Karpas-422 (cell line): ENCODE measurements at regions not wholly inside any gene's neighbourhood (a gene's known extent, or its start where the extent isn't known, plus 50 kb on each side); places are given as distances from the start of the nearest gene placed in this dataset.
"Not testable (repeated sequence)": the region's sequence is repeated elsewhere in the genome, so short reads cannot be mapped to it uniquely, and the experiment has no call there.

Source experiments
- DNase-seq: peaks from one replicate; pipeline ENCODE4 v3.0.0-alpha.2; 2015
- H2AFZ ChIP-seq: fragments of 200-600 bp; sonication (generic); 2 replicates; pipeline ENCODE4 v1.6.1; 2014; ENCODE audit warnings: antibody characterized with exemption, low read length, mixed read lengths
- H3K27ac ChIP-seq: fragments of 200-600 bp; sonication (generic); 2 replicates; pipeline ENCODE4 v1.5.1; 2014; ENCODE audit warnings: mild to moderate bottlenecking, low read length, moderate library complexity
- H3K27me3 ChIP-seq: fragments of 200-600 bp; sonication (generic); 2 replicates; pipeline ENCODE4 v1.6.1; 2014; ENCODE audit warnings: low read length, mixed read lengths
- H3K36me3 ChIP-seq: fragments of 200-600 bp; sonication (generic); 2 replicates; pipeline ENCODE4 v1.6.1; 2014; ENCODE audit warnings: low read length, mixed read lengths; ENCODE audit not compliant: insufficient read depth
- H3K4me1 ChIP-seq: fragments of 200-600 bp; sonication (generic); 2 replicates; pipeline ENCODE4 v1.6.1; 2014; ENCODE audit warnings: mild to moderate bottlenecking, low read length, mixed read lengths
- H3K4me2 ChIP-seq: fragments of 200-600 bp; sonication (generic); 2 replicates; pipeline ENCODE4 v1.6.1; 2014; ENCODE audit warnings: low read length, low read depth, mild to moderate bottlenecking; ENCODE audit not compliant: poor library complexity, severe bottlenecking
- H3K4me3 ChIP-seq: fragments of 200-600 bp; sonication (generic); 2 replicates; pipeline ENCODE4 v1.5.1; 2014; ENCODE audit warnings: mild to moderate bottlenecking, antibody characterized with exemption, low read length, mixed read lengths
- H3K79me2 ChIP-seq: fragments of 200-600 bp; sonication (generic); 2 replicates; pipeline ENCODE4 v1.6.1; 2014; ENCODE audit warnings: mild to moderate bottlenecking, low read length, mixed read lengths
- H3K9ac ChIP-seq: fragments of 200-600 bp; sonication (generic); 2 replicates; pipeline ENCODE4 v1.6.0; 2014; ENCODE audit warnings: low read length
- H3K9me2 ChIP-seq: fragments of 200-600 bp; sonication (generic), shearing (Covaris generic); replicated peaks from 2 replicates; pipeline ENCODE4 v1.6.0; 2014; ENCODE audit warnings: mild to moderate bottlenecking, low read length, moderate library complexity; ENCODE audit not compliant: insufficient read depth
- H3K9me3 ChIP-seq: fragments of 300-700, 200-600 bp; sonication (generic); 2 replicates; pipeline ENCODE4 v1.6.1; 2014; ENCODE audit warnings: low read length, mixed read lengths
- H4K20me1 ChIP-seq: fragments of 200-600 bp; sonication (generic); 2 replicates; pipeline ENCODE4 v1.6.1; 2014; ENCODE audit warnings: mild to moderate bottlenecking, antibody characterized with exemption, low read length, low read depth; ENCODE audit not compliant: insufficient read depth

GRCh38 chr5:60077292-60077691 is 183.8 kb upstream of the PDE4D start:
- Histone ChIP-seq H3K36me3 (no peaks in the 10 kb centered on the region), H4K20me1 (no peaks in the 10 kb centered on the region), H3K79me2 (no peaks in the 10 kb centered on the region), H3K27me3 (no peaks in the 10 kb centered on the region), H3K4me2 (no peak overlapping the region), H3K27ac (no peak overlapping the region), H3K9ac (no peak overlapping the region), H3K9me2 (no peaks in the 10 kb centered on the region), H3K4me3 (no peak overlapping the region), H2AFZ (no peak overlapping the region), H3K4me1 (no peaks in the 10 kb centered on the region), H3K9me3 (no peaks in the 10 kb centered on the region)
- DNase-seq = no peak

- DNase-seq = no peak
- no peaks in the 10 kb centered on the region for H3K36me3 ChIP-seq
- no peak overlapping the region for H2AFZ ChIP-seq
- no peaks in the 10 kb centered on the region for H3K27me3 ChIP-seq
- H3K4me1 ChIP-seq = no peaks in the 10 kb centered on the region
- no peaks in the 10 kb centered on the region for H4K20me1 ChIP-seq
- no peak overlapping the region for H3K9ac ChIP-seq
- H3K79me2 ChIP-seq = no peaks in the 10 kb centered on the region
- H3K9me3 ChIP-seq = no peaks in the 10 kb centered on the region
- H3K4me3 ChIP-seq = no peak overlapping the region
- H3K27ac ChIP-seq = no peak overlapping the region
- H3K4me2 ChIP-seq = no peak overlapping the region
- no peaks in the 10 kb centered on the region for H3K9me2 ChIP-seq
Observed at GRCh38 chr5:60076746-60077145, 183.2 kb upstream of the PDE4D start.

GRCh38 chr5:60066502-60066901 is 173.0 kb upstream of the PDE4D start:
- Histone ChIP-seq H2AFZ (no peak overlapping the region), H3K4me3 (no peak overlapping the region), H3K79me2 (no peaks in the 10 kb centered on the region), H3K27ac (no peak overlapping the region), H3K9me2 (no peaks in the 10 kb centered on the region), H3K4me1 (no peaks in the 10 kb centered on the region), H3K9ac (no peak overlapping the region), H3K36me3 (no peaks in the 10 kb centered on the region), H3K9me3 (no peaks in the 10 kb centered on the region), H4K20me1 (no peaks in the 10 kb centered on the region), H3K4me2 (no peak overlapping the region), H3K27me3 (no peaks in the 10 kb centered on the region)
- DNase-seq = no peak

- no peak overlapping the region for H3K9ac ChIP-seq
- no peaks in the 10 kb centered on the region for H3K4me1 ChIP-seq
- DNase-seq = no peak
- H3K36me3 ChIP-seq = no peaks in the 10 kb centered on the region
- no peak overlapping the region for H3K4me3 ChIP-seq
- H3K9me2 ChIP-seq = no peaks in the 10 kb centered on the region
- no peaks in the 10 kb centered on the region for H3K79me2 ChIP-seq
- no peak overlapping the region for H3K27ac ChIP-seq
- H3K27me3 ChIP-seq = no peaks in the 10 kb centered on the region
- H4K20me1 ChIP-seq = peaks cover 10% of the 10 kb centered on the region; the same call in 1 of the 2 replicates
- H3K4me2 ChIP-seq = no peak overlapping the region
- no peaks in the 10 kb centered on the region for H3K9me3 ChIP-seq
- no peak overlapping the region for H2AFZ ChIP-seq
Observed at GRCh38 chr5:60060389-60060788, 166.9 kb upstream of the PDE4D start.

GRCh38 chr5:60056191-60056590 is 162.7 kb upstream of the PDE4D start:
- H4K20me1 ChIP-seq = peaks cover 10% of the 10 kb centered on the region; the same call in 1 of the 2 replicates
- H3K27me3 ChIP-seq = no peaks in the 10 kb centered on the region
- H3K9me3 ChIP-seq = no peaks in the 10 kb centered on the region
- H3K9me2 ChIP-seq = no peaks in the 10 kb centered on the region
- H3K4me3 ChIP-seq = no peak overlapping the region
- no peaks in the 10 kb centered on the region for H3K36me3 ChIP-seq
- DNase-seq = no peak
- H3K4me2 ChIP-seq = no peak overlapping the region
- H3K79me2 ChIP-seq = no peaks in the 10 kb centered on the region
- H3K9ac ChIP-seq = no peak overlapping the region
- no peaks in the 10 kb centered on the region for H3K4me1 ChIP-seq
- H2AFZ ChIP-seq = no peak overlapping the region
- H3K27ac ChIP-seq = no peak overlapping the region

- no peak overlapping the region for H3K4me3 ChIP-seq
- H3K4me1 ChIP-seq = no peaks in the 10 kb centered on the region
- H3K4me2 ChIP-seq = no peak overlapping the region
- H3K27me3 ChIP-seq = no peaks in the 10 kb centered on the region
- no peak overlapping the region for H3K9ac ChIP-seq
- H4K20me1 ChIP-seq = peaks cover 5% of the 10 kb centered on the region; the same call in 1 of the 2 replicates
- no peaks in the 10 kb centered on the region for H3K79me2 ChIP-seq
- no peaks in the 10 kb centered on the region for H3K36me3 ChIP-seq
- no peak for DNase-seq
- no peaks in the 10 kb centered on the region for H3K9me2 ChIP-seq
- H2AFZ ChIP-seq = no peak overlapping the region
- no peaks in the 10 kb centered on the region for H3K9me3 ChIP-seq
- H3K27ac ChIP-seq = no peak overlapping the region
Observed at GRCh38 chr5:60055168-60055567, 161.6 kb upstream of the PDE4D start.

GRCh38 chr5:60041996-60042664 is 148.6 kb upstream of the PDE4D start:
- not testable (repeated sequence) for H3K4me3 ChIP-seq

GRCh38 chr5:60041508-60041907 is 148.0 kb upstream of the PDE4D start:
- H3K9me3 ChIP-seq, DNase-seq, H3K9ac ChIP-seq, H3K4me2 ChIP-seq, H3K4me1 ChIP-seq, H4K20me1 ChIP-seq, H3K9me2 ChIP-seq, H2AFZ ChIP-seq, H3K36me3 ChIP-seq, H3K4me3 ChIP-seq, H3K79me2 ChIP-seq, H3K27me3 ChIP-seq, H3K27ac ChIP-seq: not testable (repeated sequence)

More at GRCh38 chr5:60041996-60042664, 148.6 kb upstream of the PDE4D start:
- H4K20me1 ChIP-seq, H3K27me3 ChIP-seq, H3K27ac ChIP-seq, DNase-seq, H3K4me1 ChIP-seq, H3K9me3 ChIP-seq, H3K9ac ChIP-seq, H3K9me2 ChIP-seq, H3K79me2 ChIP-seq, H3K4me2 ChIP-seq, H3K36me3 ChIP-seq, H2AFZ ChIP-seq: not testable (repeated sequence)
